HEK293T (cell line): ENCODE measurements at regions not wholly inside any gene's neighbourhood (a gene's known extent, or its start where the extent isn't known, plus 50 kb on each side); places are given as distances from the start of the nearest gene placed in this dataset.

Source experiments
- ARNT ChIP-seq: fragments of 450-650 bp; IDR thresholded peaks from 2 replicates; pipeline ENCODE4 v1.6.1; 2017; ENCODE audit warnings: mild to moderate bottlenecking
- BHLHE40 ChIP-seq: fragments of 450-650 bp; IDR thresholded peaks from 2 replicates; pipeline ENCODE4 v1.6.1; 2016; ENCODE audit warnings: mild to moderate bottlenecking, moderate library complexity, borderline replicate concordance
- ELF4 ChIP-seq: fragments of 450-650 bp; IDR thresholded peaks from 2 replicates; pipeline ENCODE4 v1.6.1; 2017; ENCODE audit warnings: antibody characterized with exemption
- FOXA1 ChIP-seq: fragments of 450-650 bp; IDR thresholded peaks from 2 replicates; pipeline ENCODE4 v1.6.1; 2016; ENCODE audit warnings: mild to moderate bottlenecking
- FOXK2 ChIP-seq: fragments of 450-650 bp; IDR thresholded peaks from 2 replicates; pipeline ENCODE4 v1.6.1; 2016; ENCODE audit warnings: mild to moderate bottlenecking
- FOXM1 ChIP-seq: fragments of 450-650 bp; IDR thresholded peaks from 2 replicates; pipeline ENCODE4 v1.6.1; 2017; ENCODE audit warnings: mild to moderate bottlenecking, borderline replicate concordance
- HDGF ChIP-seq: fragments of 450-650 bp; IDR thresholded peaks from 2 replicates; pipeline ENCODE4 v1.6.1; 2017; ENCODE audit warnings: antibody characterized with exemption, borderline replicate concordance
- LEF1 ChIP-seq: fragments of 450-650 bp; IDR thresholded peaks from 2 replicates; pipeline ENCODE4 v1.6.1; 2017; ENCODE audit warnings: mild to moderate bottlenecking, borderline replicate concordance
- NFRKB ChIP-seq: fragments of 450-650 bp; IDR thresholded peaks from 2 replicates; pipeline ENCODE4 v1.6.1; 2016; ENCODE audit warnings: mild to moderate bottlenecking, moderate library complexity
- SP1 ChIP-seq: fragments of 450-650 bp; IDR thresholded peaks from 2 replicates; pipeline ENCODE4 v1.6.1; 2017
- SUZ12 ChIP-seq: fragments of 450-650 bp; IDR thresholded peaks from 2 replicates; pipeline ENCODE4 v1.6.1; 2016; ENCODE audit warnings: mild to moderate bottlenecking
- ZNF384 ChIP-seq: fragments of 450-650 bp; IDR thresholded peaks from 2 replicates; pipeline ENCODE4 v1.6.1; 2016

DNA sequence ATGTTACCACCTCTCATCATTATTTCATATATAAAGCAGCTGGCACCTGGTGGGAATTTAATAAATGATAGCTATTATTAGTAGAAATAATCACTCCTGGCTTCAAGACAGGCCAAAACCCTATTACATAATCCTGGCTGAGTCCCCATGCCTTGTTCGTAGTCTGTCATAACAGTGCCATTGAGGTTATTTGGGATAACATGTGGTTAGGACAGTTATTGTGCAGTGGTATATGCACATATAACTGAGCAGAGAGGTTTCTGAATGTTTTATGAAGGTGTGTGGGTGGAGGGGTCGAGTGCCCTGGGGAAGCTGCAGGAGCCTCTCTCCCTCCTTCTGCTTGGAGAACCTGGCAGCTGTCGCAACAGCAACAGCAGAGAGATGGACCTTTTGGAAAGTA lies 162.4 kb upstream of the NABP1 start:
- TF ChIP-seq ZNF384 (no peak), LEF1 (no peak), SP1 (no peak), BHLHE40 (no peak), SUZ12 (no peak), FOXM1 (no peak), ARNT (no peak), NFRKB (no peak), FOXK2 (no peak), ELF4 (no peak), HDGF (no peak), FOXA1 (no peak)
